Thyroid gland (tissue), 4 donors: ENCODE measurements at regions not wholly inside any gene's neighbourhood (a gene's known extent, or its start where the extent isn't known, plus 50 kb on each side); places are given as distances from the start of the nearest gene placed in this dataset.

Experiments used
- DNase-seq, 2 donors: peaks; one replicate each; pipeline ENCODE4 v3.0.0-alpha.2; 2019
- H3K27ac ChIP-seq, 3 donors: fragments of 200-600 bp; sonication (generic); 1 replicate in 2 of 3; 2 replicates in 1 of 3; pipeline ENCODE4 v1.5.1; 2016 to 2019; ENCODE audit warnings: mild to moderate bottlenecking in 1 of 3, moderate library complexity in 1 of 3
- H3K27me3 ChIP-seq: fragments of 200-600 bp; sonication (generic); one replicate; pipeline ENCODE4 v1.5.1; 2019
- H3K36me3 ChIP-seq, 2 donors: fragments of 200-600 bp; sonication (generic); one replicate each; pipeline ENCODE4 v1.5.1; 2016 to 2019
- H3K4me1 ChIP-seq, 2 donors: fragments of 200-600 bp; sonication (generic); one replicate each; pipeline ENCODE4 v1.5.1; 2017 to 2019
- H3K4me3 ChIP-seq, 3 donors: fragments of 200-600 bp; sonication (generic); replicated peaks in 1 of 3; 1 replicate in 2 of 3; 2 replicates in 1 of 3; pipeline ENCODE4 v1.5.1; 2016; ENCODE audit warnings: mild to moderate bottlenecking in 1 of 3
- H3K9me3 ChIP-seq: fragments of 200-600 bp; sonication (generic); one replicate; pipeline ENCODE4 v1.5.1; 2017
- CTCF ChIP-seq, 6 experiments: fragments of 200-600 bp in 3 of 6; fragments of 450-650 bp in 3 of 6; sonication (generic) in 3 of 6; IDR thresholded peaks; one replicate each; pipeline ENCODE4 v1.5.1; 2016 to 2019; ENCODE audit warnings: antibody characterized with exemption in 6 of 6, mild to moderate bottlenecking in 2 of 6, inconsistent platforms in 1 of 6, moderate library complexity in 1 of 6
- POLR2A ChIP-seq, 2 donors: fragments of 450-650 bp; IDR thresholded peaks; one replicate each; pipeline ENCODE4 v1.6.1; 2017; ENCODE audit warnings: antibody characterized with exemption in 2 of 2, mild to moderate bottlenecking in 2 of 2, moderate library complexity in 1 of 2
- WGBS, 2 donors: methylation state at CpG; one replicate each; pipeline ENCODE4 v1.1.5; 2017; 5-methylcytosine and 5-hydroxymethylcytosine counted together
- intact Hi-C: fragments of 100-400 bp; cut with DNase I; formaldehyde crosslinking; loops from one replicate; pipeline ENCODE4 v1.15.1; 2023

- H3K27me3 ChIP-seq: no peaks in the 10 kb centered on the region
- H3K9me3 ChIP-seq: no peaks in the 10 kb centered on the region
- no peak for DNase-seq
- WGBS, 2 donors: 83 to 88% methylated on average over 4 of the region's 4 CpGs
- intact Hi-C loops: no loop called here
- no peaks in the 10 kb centered on the region for H3K4me1 ChIP-seq
- TF ChIP-seq CTCF (IDR thresholded peaks at IDR 0.05) (no peak), POLR2A (IDR thresholded peaks at IDR 0.05) (no peak)
- H3K4me3 ChIP-seq: no peak overlapping the region
- no peak overlapping the region for H3K27ac ChIP-seq
- no peaks in the 10 kb centered on the region for H3K36me3 ChIP-seq
These were observed 179.9 kb downstream of the GAS1 start for GRCh38 chr9:86767373-86767772.

GRCh38 chr9:86766912-86767311, 180.4 kb downstream of the GAS1 start:
- intact Hi-C loops: no loop called here
- 79 to 86% methylated on average over 7 of the region's 7 CpGs for WGBS, 2 donors
- H3K4me3 ChIP-seq: no peak overlapping the region
- H3K27ac ChIP-seq: no peak overlapping the region
- no peaks in the 10 kb centered on the region for H3K9me3 ChIP-seq
- TF ChIP-seq POLR2A (IDR thresholded peaks at IDR 0.05): no peak
- no peak for TF ChIP-seq CTCF (IDR thresholded peaks at IDR 0.05)
- no peak for DNase-seq
- no peaks in the 10 kb centered on the region for H3K27me3 ChIP-seq
- H3K4me1 ChIP-seq: no peaks in the 10 kb centered on the region
- H3K36me3 ChIP-seq: no peaks in the 10 kb centered on the region

- H3K27me3 ChIP-seq: no peaks in the 10 kb centered on the region
- no peak overlapping the region for H3K27ac ChIP-seq
- no peak for DNase-seq
- no peaks in the 10 kb centered on the region for H3K4me1 ChIP-seq
- no peak overlapping the region for H3K4me3 ChIP-seq
- no peaks in the 10 kb centered on the region for H3K9me3 ChIP-seq
- H3K36me3 ChIP-seq: no peaks in the 10 kb centered on the region
- TF ChIP-seq POLR2A (IDR thresholded peaks at IDR 0.05) (no peak), CTCF (IDR thresholded peaks at IDR 0.05) (no peak)
- intact Hi-C loops: no loop called here
- WGBS, 2 donors: 91 to 94% methylated on average over 6 of the region's 6 CpGs
These were observed 180.8 kb downstream of the GAS1 start for GRCh38 chr9:86766511-86766910.

GRCh38 chr9:86765746-86766430, 181.4 kb downstream of the GAS1 start:
- H3K4me3 ChIP-seq: no peak overlapping the region
- H3K4me1 ChIP-seq: no peaks in the 10 kb centered on the region
- no peaks in the 10 kb centered on the region for H3K9me3 ChIP-seq
- intact Hi-C loops: no loop called here
- no peaks in the 10 kb centered on the region for H3K27me3 ChIP-seq
- no peaks in the 10 kb centered on the region for H3K36me3 ChIP-seq
- WGBS, 2 donors: 74 to 82% methylated on average over 13 of the region's 13 CpGs
- no peak overlapping the region for H3K27ac ChIP-seq
- no peak for TF ChIP-seq CTCF (IDR thresholded peaks at IDR 0.05)
- TF ChIP-seq POLR2A (IDR thresholded peaks at IDR 0.05): no peak
- no peak for DNase-seq

- no peaks in the 10 kb centered on the region for H3K4me1 ChIP-seq
- intact Hi-C loops: no loop called here
- H3K9me3 ChIP-seq: no peaks in the 10 kb centered on the region
- TF ChIP-seq POLR2A (IDR thresholded peaks at IDR 0.05): no peak
- TF ChIP-seq CTCF (IDR thresholded peaks at IDR 0.05): no peak
- no peaks in the 10 kb centered on the region for H3K27me3 ChIP-seq
- no peak overlapping the region for H3K4me3 ChIP-seq
- H3K36me3 ChIP-seq: no peaks in the 10 kb centered on the region
- DNase-seq: no peak
- no peak overlapping the region for H3K27ac ChIP-seq
- WGBS, 2 donors: 93 to 96% methylated on average over 12 to 13 of the region's 13 CpGs
These were observed 182.5 kb downstream of the GAS1 start for GRCh38 chr9:86764671-86765343.
